ENCODE measurements at regions not wholly inside any gene's neighbourhood (a gene's known extent, or its start where the extent isn't known, plus 50 kb on each side); places are given as distances from the start of the nearest gene placed in this dataset.

DNA sequence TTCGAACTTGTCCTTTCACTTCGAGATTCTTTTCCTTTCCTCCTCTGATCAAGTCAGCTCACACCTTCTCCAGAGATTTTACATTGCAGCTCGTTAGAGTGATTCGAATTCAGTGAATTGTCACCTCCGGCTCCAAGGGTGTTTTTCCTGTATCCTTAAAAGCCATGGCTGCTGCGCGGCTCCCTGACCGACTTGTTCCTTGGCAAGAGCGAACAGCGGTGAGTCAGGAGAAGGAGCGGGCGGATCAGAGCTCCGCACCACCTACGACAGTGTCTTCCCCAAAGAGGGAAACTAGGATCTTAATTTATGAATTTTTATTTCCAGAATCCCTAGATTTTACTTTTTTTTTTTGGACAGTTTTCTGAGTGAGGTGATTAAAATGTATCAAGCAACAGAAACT is 204.4 kb upstream of the ADGRL2 start:
- TF ChIP-seq, protein P1, sequence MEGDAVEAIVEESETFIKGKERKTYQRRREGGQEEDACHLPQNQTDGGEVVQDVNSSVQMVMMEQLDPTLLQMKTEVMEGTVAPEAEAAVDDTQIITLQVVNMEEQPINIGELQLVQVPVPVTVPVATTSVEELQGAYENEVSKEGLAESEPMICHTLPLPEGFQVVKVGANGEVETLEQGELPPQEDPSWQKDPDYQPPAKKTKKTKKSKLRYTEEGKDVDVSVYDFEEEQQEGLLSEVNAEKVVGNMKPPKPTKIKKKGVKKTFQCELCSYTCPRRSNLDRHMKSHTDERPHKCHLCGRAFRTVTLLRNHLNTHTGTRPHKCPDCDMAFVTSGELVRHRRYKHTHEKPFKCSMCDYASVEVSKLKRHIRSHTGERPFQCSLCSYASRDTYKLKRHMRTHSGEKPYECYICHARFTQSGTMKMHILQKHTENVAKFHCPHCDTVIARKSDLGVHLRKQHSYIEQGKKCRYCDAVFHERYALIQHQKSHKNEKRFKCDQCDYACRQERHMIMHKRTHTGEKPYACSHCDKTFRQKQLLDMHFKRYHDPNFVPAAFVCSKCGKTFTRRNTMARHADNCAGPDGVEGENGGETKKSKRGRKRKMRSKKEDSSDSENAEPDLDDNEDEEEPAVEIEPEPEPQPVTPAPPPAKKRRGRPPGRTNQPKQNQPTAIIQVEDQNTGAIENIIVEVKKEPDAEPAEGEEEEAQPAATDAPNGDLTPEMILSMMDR (IDR thresholded peaks at IDR 0.05; ENCODE audit: low read length): no peak
- no peak for TF ChIP-seq EZH2 (IDR thresholded peaks at IDR 0.05; ENCODE audit: borderline replicate concordance, low read length)
